IMR-90 (cell line): ENCODE measurements at regions not wholly inside any gene's neighbourhood (a gene's known extent, or its start where the extent isn't known, plus 50 kb on each side); places are given as distances from the start of the nearest gene placed in this dataset.

Experiments used
- ATAC-seq: fragments of 200-7000 bp; cut with Tn5 transposase; 2 replicates; pipeline ENCODE4 v1.9.1; 2020; ENCODE audit warnings: low read depth, mild to moderate bottlenecking, moderate library complexity
- BruUV-seq: library from RNA; stranded (reverse); fragments of 400-500 nt; replicated peaks from 2 replicates; lab custom pipeline; 2021; lab: Mats Ljungman, UMichigan
- CTCF ChIA-PET: fragments of 300-600 bp; formaldehyde crosslinking; extraction: SDS; loops from one replicate; lab custom pipeline; 2021; ENCODE audit warnings: antibody characterized with exemption; lab: Yijun Ruan, JAX
- POLR2A ChIA-PET: fragments of 300-600 bp; sonication (Branson Sonifier 250); formaldehyde crosslinking; loops from one replicate; lab custom pipeline; 2022; ENCODE audit warnings: antibody characterized with exemption; ENCODE audit not compliant: unreplicated experiment; lab: Charles Lee
- DNase-seq: peaks from one replicate; pipeline ENCODE4 v3.0.0; 2013
- H2AFZ ChIP-seq: replicated peaks from 2 replicates; pipeline ENCODE3; 2013; ENCODE audit warnings: low read length, mild to moderate bottlenecking; ENCODE audit not compliant: poor library complexity
- H2AK5ac ChIP-seq: 2 replicates; pipeline ENCODE4 v1.6.1; 2013; ENCODE audit warnings: low read depth, low read length, inconsistent platforms
- H2AK9ac ChIP-seq: replicated peaks from 2 replicates; pipeline ENCODE3; 2013; ENCODE audit warnings: mild to moderate bottlenecking, low read depth, low read length, moderate library complexity; ENCODE audit not compliant: poor library complexity
- H2BK120ac ChIP-seq: 2 replicates; pipeline ENCODE4 v1.6.1; 2013; ENCODE audit warnings: low read depth, low read length, inconsistent platforms
- H2BK15ac ChIP-seq: 3 replicates; pipeline ENCODE4 v1.6.1; 2013; ENCODE audit warnings: low read depth, low read length, inconsistent platforms
- H2BK20ac ChIP-seq: 2 replicates; pipeline ENCODE4 v1.6.1; 2013; ENCODE audit warnings: low read depth, mild to moderate bottlenecking, inconsistent platforms, low read length, moderate library complexity
- H2BK5ac ChIP-seq: 2 replicates; pipeline ENCODE4 v1.6.1; 2013; ENCODE audit warnings: mild to moderate bottlenecking, low read depth, low read length, inconsistent platforms; ENCODE audit not compliant: poor library complexity, severe bottlenecking
- H3K14ac ChIP-seq: replicated peaks from 2 replicates; pipeline ENCODE4 v1.6.1; 2013; ENCODE audit warnings: low read depth, low read length, inconsistent platforms
- H3K18ac ChIP-seq: 2 replicates; pipeline ENCODE4 v1.6.1; 2013; ENCODE audit warnings: low read depth, low read length, control low read depth
- H3K23ac ChIP-seq: 2 replicates; pipeline ENCODE4 v1.6.1; 2013; ENCODE audit warnings: low read depth, low read length, inconsistent platforms
- H3K27ac ChIP-seq: 2 replicates; pipeline ENCODE4 v1.5.1; 2013; ENCODE audit warnings: mild to moderate bottlenecking, control low read depth, low read length; ENCODE audit not compliant: insufficient read depth
- H3K27me3 ChIP-seq: 2 replicates; pipeline ENCODE4 v1.6.1; 2013; ENCODE audit warnings: low read length; ENCODE audit not compliant: control insufficient read depth, insufficient read depth
- H3K36me3 ChIP-seq: 2 replicates; pipeline ENCODE4 v1.6.1; 2013; ENCODE audit warnings: low read length, mixed read lengths; ENCODE audit not compliant: control insufficient read depth, insufficient read depth
- H3K4ac ChIP-seq: 2 replicates; pipeline ENCODE4 v1.6.1; 2013; ENCODE audit warnings: low read depth, low read length, inconsistent platforms
- H3K4me1 ChIP-seq: 2 replicates; pipeline ENCODE4 v1.6.1; 2013; ENCODE audit warnings: low read length, mixed read lengths; ENCODE audit not compliant: control insufficient read depth, insufficient read depth
- H3K4me2 ChIP-seq: 2 replicates; pipeline ENCODE4 v1.6.1; 2013; ENCODE audit warnings: low read depth, mild to moderate bottlenecking, control low read depth, low read length, moderate library complexity
- H3K4me3 ChIP-seq: 2 replicates; pipeline ENCODE4 v1.5.1; 2013; ENCODE audit warnings: low read depth, mild to moderate bottlenecking, control low read depth, low read length, moderate library complexity; ENCODE audit not compliant: insufficient read depth
- H3K56ac ChIP-seq: 2 replicates; pipeline ENCODE4 v1.6.1; 2013; ENCODE audit warnings: low read length, inconsistent platforms; ENCODE audit not compliant: insufficient read depth; ENCODE audit errors: extremely low read depth
- H3K79me1 ChIP-seq, 2 experiments: 2 replicates each; pipeline ENCODE4 v1.6.1; 2013; ENCODE audit warnings: low read length in 2 of 2, inconsistent platforms in 1 of 2, low read depth in 1 of 2
- H3K9ac ChIP-seq: 2 replicates; pipeline ENCODE4 v1.6.1; 2013; ENCODE audit warnings: low read depth, low read length, control low read depth
- H3K9me1 ChIP-seq: 2 replicates; pipeline ENCODE4 v1.6.1; 2013; ENCODE audit warnings: low read length, inconsistent platforms; ENCODE audit not compliant: insufficient read depth
- H3K9me3 ChIP-seq: 2 replicates; pipeline ENCODE4 v1.6.1; 2013; ENCODE audit warnings: low read length; ENCODE audit not compliant: control insufficient read depth, insufficient read depth
- H4K20me1 ChIP-seq: 2 replicates; pipeline ENCODE4 v1.6.1; 2013; ENCODE audit warnings: low read length, inconsistent platforms; ENCODE audit not compliant: insufficient read depth
- H4K5ac ChIP-seq: 2 replicates; pipeline ENCODE4 v1.6.1; 2013; ENCODE audit warnings: mild to moderate bottlenecking, low read depth, low read length, control low read depth
- H4K8ac ChIP-seq, 2 experiments: 2 replicates each; pipeline ENCODE4 v1.6.1; 2013; ENCODE audit warnings: low read depth in 2 of 2, low read length in 2 of 2, control low read depth in 1 of 2, inconsistent platforms in 1 of 2
- H4K91ac ChIP-seq: 2 replicates; pipeline ENCODE4 v1.6.1; 2013; ENCODE audit warnings: low read depth, low read length, inconsistent platforms; ENCODE audit not compliant: insufficient read depth
- BHLHE40 ChIP-seq: fragments of 150-350 bp; IDR thresholded peaks from 2 replicates; pipeline ENCODE4 v1.6.1; 2016; ENCODE audit warnings: mild to moderate bottlenecking, low read depth, low read length
- CEBPB ChIP-seq: IDR thresholded peaks from 2 replicates; pipeline ENCODE4 v1.6.1; 2012; ENCODE audit warnings: low read depth, low read length, improper control_type of control experiment
- CHD1 ChIP-seq: IDR thresholded peaks from 2 replicates; pipeline ENCODE4 v1.6.1; 2012; ENCODE audit warnings: low read depth, low read length, improper control_type of control experiment
- FOS ChIP-seq: fragments of 150-350 bp; IDR thresholded peaks from 2 replicates; pipeline ENCODE4 v1.6.1; 2016; ENCODE audit warnings: low read depth, low read length
- MAFK ChIP-seq: IDR thresholded peaks from 2 replicates; pipeline ENCODE4 v1.6.1; 2012; ENCODE audit warnings: low read depth, low read length, improper control_type of control experiment
- MAZ ChIP-seq: IDR thresholded peaks from 2 replicates; pipeline ENCODE4 v1.6.1; 2012; ENCODE audit warnings: low read depth, mild to moderate bottlenecking, low read length, improper control_type of control experiment, moderate library complexity, borderline replicate concordance
- MXI1 ChIP-seq: IDR thresholded peaks from 2 replicates; pipeline ENCODE4 v1.6.1; 2012; ENCODE audit warnings: low read depth, mild to moderate bottlenecking, low read length, moderate library complexity, borderline replicate concordance
- NFE2L2 ChIP-seq: fragments of 150-350 bp; IDR thresholded peaks from 2 replicates; pipeline ENCODE4 v1.6.1; 2016; ENCODE audit warnings: low read depth, mild to moderate bottlenecking, low read length
- POLR2A ChIP-seq: IDR thresholded peaks from 2 replicates; pipeline ENCODE4 v1.6.1; 2012; ENCODE audit warnings: mild to moderate bottlenecking, low read depth, low read length
- RAD21 ChIP-seq: IDR thresholded peaks from 2 replicates; pipeline ENCODE4 v1.6.1; 2012; ENCODE audit warnings: low read length, improper control_type of control experiment
- RCOR1 ChIP-seq: IDR thresholded peaks from 2 replicates; pipeline ENCODE4 v1.6.1; 2012; ENCODE audit warnings: mild to moderate bottlenecking, low read length, improper control_type of control experiment; ENCODE audit not compliant: insufficient replicate concordance
- RFX5 ChIP-seq: IDR thresholded peaks from 2 replicates; pipeline ENCODE4 v1.8.0; 2012; ENCODE audit warnings: low read depth, mild to moderate bottlenecking, low read length, moderate library complexity
- SMC3 ChIP-seq: fragments of 150-350 bp; IDR thresholded peaks from 2 replicates; pipeline ENCODE4 v1.6.1; 2016; ENCODE audit warnings: low read depth, mild to moderate bottlenecking, antibody characterized with exemption, low read length, moderate library complexity
- WGBS, 2 experiments: methylation state at CpG; one replicate each; pipeline versions ENCODE4 v1.1.5 to v1.1.7; 2013; ENCODE audit warnings: missing lambda C conversion rate in 2 of 2; ENCODE audit not compliant: insufficient read length in 1 of 2; ENCODE audit errors: extremely low coverage in 2 of 2; 5-methylcytosine and 5-hydroxymethylcytosine counted together
- dilution Hi-C: fragments of 300-500 bp; cut with HindIII; formaldehyde crosslinking; loops from one replicate; pipeline ENCODE4 v1.14.3; 2018; ENCODE audit warnings: low sequenced_read_pairs; ENCODE audit not compliant: unreplicated experiment
- in situ Hi-C: fragments of 300-500 bp; cut with MboI; formaldehyde crosslinking; loops from 3 replicates; pipeline ENCODE4 v1.14.3; 2019; ENCODE audit warnings: low sequenced_read_pairs, inconsistent platforms, mixed read lengths
- intact Hi-C: fragments of 100-400 bp; cut with micrococcal nuclease; formaldehyde crosslinking; loops from 2 replicates; pipeline ENCODE4 v1.10.0; 2022
- TF ChIP-seq, protein P1 (sequence below): fragments of 150-350 bp; IDR thresholded peaks from 2 replicates; pipeline ENCODE4 v1.6.1; 2017; ENCODE audit warnings: mild to moderate bottlenecking, antibody characterized with exemption, low read length, low read depth
- TF ChIP-seq, protein P2 (sequence below): fragments of 150-350 bp; IDR thresholded peaks from 2 replicates; pipeline ENCODE4 v1.6.1; 2016; ENCODE audit warnings: low read depth, mild to moderate bottlenecking, low read length, moderate library complexity, borderline replicate concordance
- TF ChIP-seq, protein P3 (sequence below): conservative IDR thresholded peaks from 2 replicates; pipeline ENCODE4 v1.5.1; 2012; ENCODE audit warnings: mild to moderate bottlenecking, low read depth, low read length, improper control_type of control experiment

DNA sequence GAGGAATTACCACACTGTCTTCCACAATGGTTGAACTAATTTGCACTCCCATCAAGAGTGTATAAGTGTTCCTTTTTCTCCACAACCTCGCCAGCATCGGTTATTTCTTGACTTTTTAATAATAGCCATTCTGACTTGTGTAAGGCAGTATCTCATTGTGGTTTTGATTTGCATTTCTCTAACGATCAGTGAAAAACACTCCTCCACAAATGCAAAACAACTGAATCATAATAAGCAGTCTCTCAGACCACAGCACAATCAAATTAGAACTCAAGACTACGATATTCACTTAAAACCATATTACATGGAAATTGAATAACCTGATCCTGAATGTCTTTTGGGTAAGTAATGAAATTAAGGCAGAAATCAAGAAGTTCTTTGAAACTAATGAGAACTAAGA, 371.7 kb downstream of the CXXC4 start:
- H3K4me2 ChIP-seq, result no peak overlapping the region
- no peak overlapping the region for H2BK20ac ChIP-seq
- H2AFZ ChIP-seq, result no peak overlapping the region
- DNase-seq (no peak), ATAC-seq (no peak)
- no peak overlapping the region for H3K23ac ChIP-seq
- ChIA-PET CTCF (no interaction called here), POLR2A (no interaction called here)
- no peaks in the 10 kb centered on the region for H3K79me1 ChIP-seq
- H4K20me1 ChIP-seq, result no peaks in the 10 kb centered on the region
- no peak overlapping the region for H4K91ac ChIP-seq
- H2AK5ac ChIP-seq, result no peak overlapping the region
- H3K9ac ChIP-seq, result no peak overlapping the region
- no peaks in the 10 kb centered on the region for H3K27me3 ChIP-seq
- in situ Hi-C loops (no loop called here), intact Hi-C loops (no loop called here), dilution Hi-C loops (no loop called here)
- TF ChIP-seq POLR2A (no peak), RAD21 (no peak), MXI1 (no peak), RCOR1 (no peak), CEBPB (no peak), SMC3 (no peak), NFE2L2 (no peak), MAZ (no peak), FOS (no peak), MAFK (no peak), RFX5 (no peak), BHLHE40 (no peak), CHD1 (no peak)
- TF ChIP-seq, protein P1, sequence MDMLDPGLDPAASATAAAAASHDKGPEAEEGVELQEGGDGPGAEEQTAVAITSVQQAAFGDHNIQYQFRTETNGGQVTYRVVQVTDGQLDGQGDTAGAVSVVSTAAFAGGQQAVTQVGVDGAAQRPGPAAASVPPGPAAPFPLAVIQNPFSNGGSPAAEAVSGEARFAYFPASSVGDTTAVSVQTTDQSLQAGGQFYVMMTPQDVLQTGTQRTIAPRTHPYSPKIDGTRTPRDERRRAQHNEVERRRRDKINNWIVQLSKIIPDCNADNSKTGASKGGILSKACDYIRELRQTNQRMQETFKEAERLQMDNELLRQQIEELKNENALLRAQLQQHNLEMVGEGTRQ, result no peak
- TF ChIP-seq, protein P2, sequence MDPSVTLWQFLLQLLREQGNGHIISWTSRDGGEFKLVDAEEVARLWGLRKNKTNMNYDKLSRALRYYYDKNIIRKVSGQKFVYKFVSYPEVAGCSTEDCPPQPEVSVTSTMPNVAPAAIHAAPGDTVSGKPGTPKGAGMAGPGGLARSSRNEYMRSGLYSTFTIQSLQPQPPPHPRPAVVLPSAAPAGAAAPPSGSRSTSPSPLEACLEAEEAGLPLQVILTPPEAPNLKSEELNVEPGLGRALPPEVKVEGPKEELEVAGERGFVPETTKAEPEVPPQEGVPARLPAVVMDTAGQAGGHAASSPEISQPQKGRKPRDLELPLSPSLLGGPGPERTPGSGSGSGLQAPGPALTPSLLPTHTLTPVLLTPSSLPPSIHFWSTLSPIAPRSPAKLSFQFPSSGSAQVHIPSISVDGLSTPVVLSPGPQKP, result no peak
- TF ChIP-seq, protein P3, sequence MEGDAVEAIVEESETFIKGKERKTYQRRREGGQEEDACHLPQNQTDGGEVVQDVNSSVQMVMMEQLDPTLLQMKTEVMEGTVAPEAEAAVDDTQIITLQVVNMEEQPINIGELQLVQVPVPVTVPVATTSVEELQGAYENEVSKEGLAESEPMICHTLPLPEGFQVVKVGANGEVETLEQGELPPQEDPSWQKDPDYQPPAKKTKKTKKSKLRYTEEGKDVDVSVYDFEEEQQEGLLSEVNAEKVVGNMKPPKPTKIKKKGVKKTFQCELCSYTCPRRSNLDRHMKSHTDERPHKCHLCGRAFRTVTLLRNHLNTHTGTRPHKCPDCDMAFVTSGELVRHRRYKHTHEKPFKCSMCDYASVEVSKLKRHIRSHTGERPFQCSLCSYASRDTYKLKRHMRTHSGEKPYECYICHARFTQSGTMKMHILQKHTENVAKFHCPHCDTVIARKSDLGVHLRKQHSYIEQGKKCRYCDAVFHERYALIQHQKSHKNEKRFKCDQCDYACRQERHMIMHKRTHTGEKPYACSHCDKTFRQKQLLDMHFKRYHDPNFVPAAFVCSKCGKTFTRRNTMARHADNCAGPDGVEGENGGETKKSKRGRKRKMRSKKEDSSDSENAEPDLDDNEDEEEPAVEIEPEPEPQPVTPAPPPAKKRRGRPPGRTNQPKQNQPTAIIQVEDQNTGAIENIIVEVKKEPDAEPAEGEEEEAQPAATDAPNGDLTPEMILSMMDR, result no peak
- H2BK15ac ChIP-seq, result no peak overlapping the region
- BruUV-seq, result no TSS peak
- no peak overlapping the region for H3K4ac ChIP-seq
- H3K56ac ChIP-seq, result no peak overlapping the region
- H3K27ac ChIP-seq, result no peak overlapping the region
- no peaks in the 10 kb centered on the region for H3K9me3 ChIP-seq
- no peak overlapping the region for H3K4me3 ChIP-seq
- H3K4me1 ChIP-seq, result no peaks in the 10 kb centered on the region
- no peak overlapping the region for H2BK5ac ChIP-seq
- H3K18ac ChIP-seq, result no peak overlapping the region
- no peak overlapping the region for H4K5ac ChIP-seq
- H4K8ac ChIP-seq, result no peak overlapping the region
- no peak overlapping the region for H2AK9ac ChIP-seq
- no CpG with 5 or more reads among the region's 4 CpGs for WGBS, 2 experiments
- no peaks in the 10 kb centered on the region for H3K36me3 ChIP-seq
- H3K14ac ChIP-seq, result no peak overlapping the region
- no peaks in the 10 kb centered on the region for H3K9me1 ChIP-seq
- no peak overlapping the region for H2BK120ac ChIP-seq
